HepG2 (cell line): ENCODE measurements at regions not wholly inside any gene's neighbourhood (a gene's known extent, or its start where the extent isn't known, plus 50 kb on each side); places are given as distances from the start of the nearest gene placed in this dataset.

Experiments
- ATAC-seq: fragments of 200-7000 bp; cut with Tn5 transposase; 3 replicates; pipeline ENCODE4 v1.9.1; 2020; ENCODE audit warnings: mild to moderate bottlenecking, moderate library complexity
- BruUV-seq: library from RNA; stranded (reverse); fragments of 400-500 nt; replicated peaks from 2 replicates; lab custom pipeline; 2021; lab: Mats Ljungman, UMichigan
- CTCF ChIA-PET: fragments of 300-600 bp; formaldehyde crosslinking; extraction: SDS; loops from one replicate; lab custom pipeline; 2021; ENCODE audit warnings: low total read pairs, inconsistent platforms, low intra/inter-chr PET ratio; lab: Yijun Ruan, JAX
- POLR2A ChIA-PET: fragments of 350-600 bp; sonication (Branson Sonifier 250); formaldehyde crosslinking; loops from one replicate; lab custom pipeline; 2020; ENCODE audit warnings: antibody characterized with exemption, inconsistent platforms; lab: Yijun Ruan, JAX
- DNase-seq: peaks from one replicate; pipeline ENCODE4 v3.0.0-alpha.2; 2015; ENCODE audit warnings: low spot score
- FAIRE-seq: peaks from 3 replicates; lab custom pipeline; 2011; peaks lifted over from hg19 to GRCh38; lab: Jason Lieb, UNC
- H2AFZ ChIP-seq: one replicate; pipeline ENCODE4 v1.6.1; 2011; ENCODE audit warnings: low read length, inconsistent platforms
- H3K27ac ChIP-seq: fragments of 300-600 bp; 3 replicates; pipeline ENCODE4 v1.8.0; 2011; ENCODE audit warnings: mixed run types, mild to moderate bottlenecking, mixed read lengths, low read length, inconsistent platforms; ENCODE audit not compliant: insufficient read depth; ENCODE audit errors: extremely low read length
- H3K27me3 ChIP-seq, 2 experiments: fragments of 200-600 bp in 1 of 2; 2 replicates in 1 of 2; 3 replicates in 1 of 2; pipeline versions ENCODE4 v1.6.0 to v1.8.0; 2011; ENCODE audit warnings: low read length in 2 of 2, mild to moderate bottlenecking in 2 of 2, moderate library complexity in 2 of 2, inconsistent platforms in 1 of 2; ENCODE audit not compliant: insufficient read depth in 2 of 2, control insufficient read depth in 1 of 2
- H3K36me3 ChIP-seq, 2 experiments: fragments of 200-600 bp in 1 of 2; replicated peaks in 1 of 2; 2 replicates in 1 of 2; 3 replicates in 1 of 2; pipeline versions ENCODE4 v1.5.1 to v1.8.0; 2011; ENCODE audit warnings: low read length in 2 of 2, inconsistent platforms in 1 of 2; ENCODE audit not compliant: insufficient read depth in 2 of 2, control insufficient read depth in 1 of 2
- H3K4me1 ChIP-seq: 2 replicates; pipeline ENCODE4 v1.5.1; 2012; ENCODE audit warnings: low read length, inconsistent platforms; ENCODE audit not compliant: insufficient read depth
- H3K4me2 ChIP-seq: 2 replicates; pipeline ENCODE4 v1.6.0; 2011; ENCODE audit warnings: low read depth, low read length, inconsistent platforms
- H3K4me3 ChIP-seq, 3 experiments: fragments of 200-600 bp in 1 of 3; sonication (generic), shearing (Covaris generic) in 1 of 3; replicated peaks in 1 of 3; 2 replicates each; pipeline ENCODE4 v1.5.1; 2011 to 2016; ENCODE audit warnings: low read length in 3 of 3, inconsistent platforms in 2 of 3, low read depth in 2 of 3, mild to moderate bottlenecking in 2 of 3, control low read depth in 1 of 3, mixed read lengths in 1 of 3; ENCODE audit not compliant: insufficient read depth in 1 of 3
- H3K79me2 ChIP-seq: one replicate; pipeline ENCODE4 v1.6.1; 2011; ENCODE audit warnings: low read length, inconsistent platforms; ENCODE audit not compliant: insufficient read depth
- H3K9ac ChIP-seq: 2 replicates; pipeline ENCODE4 v1.6.0; 2011; ENCODE audit warnings: mild to moderate bottlenecking, low read depth, low read length, inconsistent platforms; ENCODE audit not compliant: insufficient read depth
- H3K9me3 ChIP-seq: 2 replicates; pipeline ENCODE4 v1.5.1; 2012; ENCODE audit warnings: mild to moderate bottlenecking, low read length
- H4K20me1 ChIP-seq: 2 replicates; pipeline ENCODE4 v1.6.0; 2011; ENCODE audit warnings: inconsistent platforms, mild to moderate bottlenecking, low read length, moderate library complexity; ENCODE audit not compliant: insufficient read depth
- ELF1 ChIP-seq: sonication (generic); formaldehyde crosslinking; IDR thresholded peaks from 2 replicates; pipeline ENCODE4 v1.4.0; 2020; ENCODE audit warnings: missing genetic modification reagents
- FOXA1 ChIP-seq, 2 experiments: fragments of 450-650 bp in 1 of 2; sonication (generic) in 1 of 2; formaldehyde crosslinking in 1 of 2; IDR thresholded peaks; 2 replicates each; pipeline versions ENCODE4 v1.4.0 to v1.6.1; 2016 to 2020; ENCODE audit warnings: missing genetic modification reagents in 1 of 2
- HNF1A ChIP-seq, 2 experiments: sonication (generic) in 1 of 2; formaldehyde crosslinking in 1 of 2; IDR thresholded peaks; 2 replicates each; pipeline versions ENCODE4 v1.4.0 to v1.6.1; 2016 to 2020; ENCODE audit warnings: borderline replicate concordance in 1 of 2, low read depth in 1 of 2, mild to moderate bottlenecking in 1 of 2, missing genetic modification reagents in 1 of 2
- MXD4 ChIP-seq: IDR thresholded peaks from 2 replicates; pipeline ENCODE4 v1.6.1; 2016; ENCODE audit warnings: mild to moderate bottlenecking, missing biosample characterization, missing genetic modification reagents
- SRSF9 ChIP-seq: fragments of 200-400 bp; formaldehyde crosslinking; IDR thresholded peaks from 2 replicates; pipeline ENCODE4 v1.6.1; 2018; ENCODE audit warnings: borderline replicate concordance, mild to moderate bottlenecking, low read depth, low read length; ENCODE audit not compliant: insufficient read depth, poor library complexity, severe bottlenecking
- ZNF160 ChIP-seq: sonication (generic); formaldehyde crosslinking; IDR thresholded peaks from 2 replicates; pipeline ENCODE4 v1.8.0; 2022; ENCODE audit warnings: mild to moderate bottlenecking, inconsistent platforms, missing genetic modification reagents
- ZNF704 ChIP-seq: sonication (generic); formaldehyde crosslinking; IDR thresholded peaks from 2 replicates; pipeline ENCODE4 v1.8.1; 2023; ENCODE audit warnings: mild to moderate bottlenecking, inconsistent platforms, moderate library complexity, missing genetic modification reagents, borderline replicate concordance
- WGBS: methylation state at CpG from one replicate; pipeline ENCODE4 v1.1.6; 2017; ENCODE audit warnings: low lambda C conversion rate; 5-methylcytosine and 5-hydroxymethylcytosine counted together
- in situ Hi-C: cut with HindIII; loops from 2 replicates; pipeline ENCODE4 v1.10.0; 2017; ENCODE audit warnings: low pct_unique_long_range_greater_than_20kb; ENCODE audit not compliant: extremely low pct_ligation_motif_present
- intact Hi-C: fragments of 100-400 bp; cut with micrococcal nuclease; formaldehyde crosslinking; loops from one replicate; pipeline ENCODE4 v1.10.0; 2022; ENCODE audit not compliant: unreplicated experiment

- no peaks in the 10 kb centered on the region for H3K36me3 ChIP-seq
- BruUV-seq, result no TSS peak
- no peak for TF ChIP-seq SRSF9
- TF ChIP-seq MXD4, result no peak
- no peak for TF ChIP-seq ELF1
- no peak for TF ChIP-seq HNF1A (IDR thresholded peaks at IDR 0.05; ENCODE audit: low read depth)
- no peak for TF ChIP-seq HNF1A (CRISPR knock-in tag; IDR thresholded peaks at IDR 0.05; ENCODE audit: borderline replicate concordance)
- no peak for TF ChIP-seq FOXA1 (IDR thresholded peaks at IDR 0.05)
- TF ChIP-seq FOXA1 (CRISPR knock-in tag; IDR thresholded peaks at IDR 0.05), result no peak
- no peak for TF ChIP-seq ZNF160 (CRISPR knock-in tag)
- TF ChIP-seq ZNF704 (CRISPR knock-in tag), result no peak
- H3K4me1 ChIP-seq, result no peaks in the 10 kb centered on the region
- ATAC-seq (no peak), DNase-seq (no peak), FAIRE-seq (no peak)
- intact Hi-C loops (no loop called here), in situ Hi-C loops (no loop called here)
- H3K79me2 ChIP-seq, result no peaks in the 10 kb centered on the region
- H3K4me3 ChIP-seq, result no peak overlapping the region
- no peak overlapping the region for H2AFZ ChIP-seq
- H3K9me3 ChIP-seq, result no peaks in the 10 kb centered on the region
- H3K27me3 ChIP-seq, result no peaks in the 10 kb centered on the region
- 18% methylated on average over 3 of the region's 3 CpGs for WGBS
- H3K27ac ChIP-seq, result no peak overlapping the region
- CTCF ChIA-PET, result no interaction called here
- POLR2A ChIA-PET, result no interaction called here
- no peak overlapping the region for H3K4me2 ChIP-seq
- no peaks in the 10 kb centered on the region for H4K20me1 ChIP-seq
- H3K9ac ChIP-seq, result no peak overlapping the region
Observed at GRCh38 chr3:59246719-59247401, 197.0 kb upstream of the CFAP20DC start.
